Smooth muscle cell (in vitro differentiated cells): ENCODE measurements at regions not wholly inside any gene's neighbourhood (a gene's known extent, or its start where the extent isn't known, plus 50 kb on each side); places are given as distances from the start of the nearest gene placed in this dataset. TPM values are rescaled to one million over a fixed set of nuclear protein-coding genes. Genes with fewer than 3 reads are reported as not detected.

Experiments
- small RNA-seq: library from RNA; depleted of rRNA; stranded (forward); fragments of <200 nt; gene quantifications from one replicate; pipeline ENCODE3, GENCODE V24; 2014

Small RNA genes lying in the stretch of these regions (small RNA-seq; reads per million reads assigned to genes)
- not detected for gene RPS17P11
